Erythroblast (primary cell): ENCODE measurements at regions not wholly inside any gene's neighbourhood (a gene's known extent, or its start where the extent isn't known, plus 50 kb on each side); places are given as distances from the start of the nearest gene placed in this dataset.
A peak's percentile ranks its signal among the peaks of the same experiment; 100 is the strongest.

ENCODE experiments used
- GATA1 ChIP-seq: IDR thresholded peaks from 2 replicates; pipeline ENCODE4 v1.6.1; 2011; ENCODE audit warnings: low read depth, mild to moderate bottlenecking, control low read depth, low read length, moderate library complexity
- POLR2A ChIP-seq: IDR thresholded peaks from 2 replicates; pipeline ENCODE4 v1.6.1; 2011; ENCODE audit warnings: mild to moderate bottlenecking, low read length

DNA sequence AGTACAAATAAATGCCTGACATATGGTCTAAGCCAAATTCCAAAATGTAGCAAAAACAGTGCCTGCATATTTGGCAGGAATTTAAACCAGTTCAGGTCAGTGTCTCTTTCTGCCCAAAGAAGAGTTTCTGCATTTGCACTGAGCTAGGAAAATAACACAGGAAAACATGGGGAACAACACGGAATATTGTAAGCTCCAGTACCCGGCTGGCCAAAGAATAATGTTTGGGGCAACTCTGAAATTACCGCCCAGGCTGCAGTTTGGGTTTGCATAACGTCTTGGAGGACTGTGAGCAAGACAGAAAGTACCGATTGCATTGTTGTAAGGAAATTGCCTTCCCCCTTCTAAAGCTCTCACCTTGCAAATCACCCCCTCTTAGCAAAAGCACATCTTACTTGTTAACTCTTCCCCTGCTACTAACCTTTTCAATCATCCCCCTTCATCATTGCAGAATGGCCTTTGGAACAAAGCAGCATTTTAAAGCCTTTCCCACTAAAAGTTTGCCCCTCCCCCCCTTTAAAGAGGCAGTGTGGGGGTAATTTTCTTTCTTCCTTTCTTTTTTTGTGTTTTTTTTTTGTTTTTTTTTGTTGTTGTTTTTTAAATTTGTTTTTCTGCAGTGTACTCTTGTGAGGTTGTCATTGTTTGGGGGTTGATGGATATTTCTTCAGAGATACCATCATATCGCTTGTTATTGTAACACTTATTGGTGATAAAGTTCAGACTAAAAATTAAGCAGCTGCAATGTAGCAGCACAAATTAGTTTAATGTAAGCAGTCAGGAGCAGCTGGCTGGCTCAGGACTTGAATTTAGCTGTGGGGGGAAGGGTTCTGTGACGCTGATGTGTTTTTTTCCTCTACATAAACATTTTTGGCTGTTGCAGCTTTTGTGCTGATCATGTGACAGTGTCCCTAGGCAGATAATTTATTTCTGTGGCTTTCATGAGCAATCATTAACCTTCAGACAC lies 100.0 kb upstream of the CITED2 start:
- TF ChIP-seq POLR2A, result peak; percentile 48
- TF ChIP-seq GATA1, result no peak
